ENCODE measurements at regions not wholly inside any gene's neighbourhood (a gene's known extent, or its start where the extent isn't known, plus 50 kb on each side); places are given as distances from the start of the nearest gene placed in this dataset.

- TF ChIP-seq POLR2AphosphoS5 (IDR thresholded peaks at IDR 0.05; ENCODE audit: low read depth, low read length): no peak
- TF ChIP-seq POLR2A (IDR thresholded peaks at IDR 0.05; ENCODE audit: low read depth, low read length): no peak
Observed at GRCh38 chr9:38181232-38181631, 112.2 kb upstream of the SHB start.
